WTC11 (cell line): ENCODE measurements at regions not wholly inside any gene's neighbourhood (a gene's known extent, or its start where the extent isn't known, plus 50 kb on each side); places are given as distances from the start of the nearest gene placed in this dataset.

Source experiments
- MXD4 ChIP-seq: fragments of 250-450 bp; sonication (Bioruptor Pico); IDR thresholded peaks from 2 replicates; pipeline ENCODE4 v1.8.0; 2021; ENCODE audit warnings: mild to moderate bottlenecking, moderate library complexity, borderline replicate concordance
- NFYB ChIP-seq: sonication (generic); formaldehyde crosslinking; conservative IDR thresholded peaks from 2 replicates; pipeline ENCODE4 v1.8.0; 2022; ENCODE audit warnings: low read depth, missing genetic modification reagents
- NR1H2 ChIP-seq: sonication (generic); formaldehyde crosslinking; IDR thresholded peaks from 2 replicates; pipeline ENCODE4 v1.9.0; 2021; ENCODE audit warnings: mild to moderate bottlenecking, moderate library complexity, missing genetic modification reagents
- SMAD3 ChIP-seq: sonication (generic); formaldehyde crosslinking; IDR thresholded peaks from 2 replicates; pipeline ENCODE4 v1.8.0; 2022; ENCODE audit warnings: missing genetic modification reagents, mild to moderate bottlenecking, borderline replicate concordance
- SOX15 ChIP-seq: fragments of 250-450 bp; sonication (Bioruptor Pico); IDR thresholded peaks from 2 replicates; pipeline ENCODE4 v1.9.0; 2021; ENCODE audit warnings: mild to moderate bottlenecking
- ZNF121 ChIP-seq: sonication (generic); formaldehyde crosslinking; IDR thresholded peaks from 2 replicates; pipeline ENCODE4 v1.8.0; 2023; ENCODE audit warnings: missing genetic modification reagents
- TF ChIP-seq, protein P1 (sequence below): fragments of 200-600 bp; IDR thresholded peaks from 2 replicates; pipeline ENCODE4 v1.8.0; 2022; ENCODE audit warnings: antibody characterized with exemption
- TF ChIP-seq, protein P2 (sequence below): sonication (generic); formaldehyde crosslinking; IDR thresholded peaks from 2 replicates; pipeline ENCODE4 v1.8.0; 2022; ENCODE audit warnings: mild to moderate bottlenecking, missing genetic modification reagents
- TF ChIP-seq, protein P3 (sequence below): sonication (generic); formaldehyde crosslinking; conservative IDR thresholded peaks from 2 replicates; pipeline ENCODE4 v1.8.1; 2022; ENCODE audit warnings: mild to moderate bottlenecking, missing genetic modification reagents

DNA sequence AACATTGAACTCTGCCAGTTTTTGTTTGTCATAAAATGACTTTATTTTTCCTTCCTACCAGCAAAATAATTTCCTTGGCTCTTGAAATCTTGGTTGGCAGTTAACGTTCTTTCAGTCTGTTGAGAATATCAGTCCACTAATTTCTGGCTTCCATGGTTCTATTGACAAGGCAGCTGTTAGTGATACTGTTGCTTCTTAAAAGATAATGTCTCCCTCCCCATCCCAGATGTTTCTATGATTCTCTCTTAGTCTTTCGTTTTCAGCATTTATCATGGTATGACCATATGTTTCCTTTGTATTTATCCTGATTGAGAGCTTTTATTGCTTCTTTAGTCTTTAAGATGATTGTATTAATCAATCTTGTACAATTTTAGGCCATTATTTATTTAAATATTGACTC is 81.1 kb upstream of the STK26 start:
- TF ChIP-seq SMAD3 (CRISPR knock-in tag) = no peak
- TF ChIP-seq, protein P1, sequence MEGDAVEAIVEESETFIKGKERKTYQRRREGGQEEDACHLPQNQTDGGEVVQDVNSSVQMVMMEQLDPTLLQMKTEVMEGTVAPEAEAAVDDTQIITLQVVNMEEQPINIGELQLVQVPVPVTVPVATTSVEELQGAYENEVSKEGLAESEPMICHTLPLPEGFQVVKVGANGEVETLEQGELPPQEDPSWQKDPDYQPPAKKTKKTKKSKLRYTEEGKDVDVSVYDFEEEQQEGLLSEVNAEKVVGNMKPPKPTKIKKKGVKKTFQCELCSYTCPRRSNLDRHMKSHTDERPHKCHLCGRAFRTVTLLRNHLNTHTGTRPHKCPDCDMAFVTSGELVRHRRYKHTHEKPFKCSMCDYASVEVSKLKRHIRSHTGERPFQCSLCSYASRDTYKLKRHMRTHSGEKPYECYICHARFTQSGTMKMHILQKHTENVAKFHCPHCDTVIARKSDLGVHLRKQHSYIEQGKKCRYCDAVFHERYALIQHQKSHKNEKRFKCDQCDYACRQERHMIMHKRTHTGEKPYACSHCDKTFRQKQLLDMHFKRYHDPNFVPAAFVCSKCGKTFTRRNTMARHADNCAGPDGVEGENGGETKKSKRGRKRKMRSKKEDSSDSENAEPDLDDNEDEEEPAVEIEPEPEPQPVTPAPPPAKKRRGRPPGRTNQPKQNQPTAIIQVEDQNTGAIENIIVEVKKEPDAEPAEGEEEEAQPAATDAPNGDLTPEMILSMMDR = no peak
- no peak for TF ChIP-seq ZNF121
- no peak for TF ChIP-seq MXD4
- TF ChIP-seq, protein P2, sequence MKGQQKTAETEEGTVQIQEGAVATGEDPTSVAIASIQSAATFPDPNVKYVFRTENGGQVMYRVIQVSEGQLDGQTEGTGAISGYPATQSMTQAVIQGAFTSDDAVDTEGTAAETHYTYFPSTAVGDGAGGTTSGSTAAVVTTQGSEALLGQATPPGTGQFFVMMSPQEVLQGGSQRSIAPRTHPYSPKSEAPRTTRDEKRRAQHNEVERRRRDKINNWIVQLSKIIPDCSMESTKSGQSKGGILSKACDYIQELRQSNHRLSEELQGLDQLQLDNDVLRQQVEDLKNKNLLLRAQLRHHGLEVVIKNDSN (CRISPR knock-in tag) = no peak
- no peak for TF ChIP-seq NR1H2 (CRISPR knock-in tag)
- TF ChIP-seq, protein P3, sequence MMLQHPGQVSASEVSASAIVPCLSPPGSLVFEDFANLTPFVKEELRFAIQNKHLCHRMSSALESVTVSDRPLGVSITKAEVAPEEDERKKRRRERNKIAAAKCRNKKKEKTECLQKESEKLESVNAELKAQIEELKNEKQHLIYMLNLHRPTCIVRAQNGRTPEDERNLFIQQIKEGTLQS = no peak
- TF ChIP-seq NFYB (CRISPR knock-in tag) = no peak
- no peak for TF ChIP-seq SOX15 (CRISPR knock-in tag)
